GM18498 (cell line): ENCODE measurements at regions not wholly inside any gene's neighbourhood (a gene's known extent, or its start where the extent isn't known, plus 50 kb on each side); places are given as distances from the start of the nearest gene placed in this dataset.

Experiments used
- ATAC-seq: cut with Tn5 transposase; IDR thresholded peaks from one replicate; pipeline ENCODE4 v1.9.1; 2021; ENCODE audit warnings: mild to moderate bottlenecking, moderate library complexity; ENCODE audit not compliant: unreplicated experiment

DNA sequence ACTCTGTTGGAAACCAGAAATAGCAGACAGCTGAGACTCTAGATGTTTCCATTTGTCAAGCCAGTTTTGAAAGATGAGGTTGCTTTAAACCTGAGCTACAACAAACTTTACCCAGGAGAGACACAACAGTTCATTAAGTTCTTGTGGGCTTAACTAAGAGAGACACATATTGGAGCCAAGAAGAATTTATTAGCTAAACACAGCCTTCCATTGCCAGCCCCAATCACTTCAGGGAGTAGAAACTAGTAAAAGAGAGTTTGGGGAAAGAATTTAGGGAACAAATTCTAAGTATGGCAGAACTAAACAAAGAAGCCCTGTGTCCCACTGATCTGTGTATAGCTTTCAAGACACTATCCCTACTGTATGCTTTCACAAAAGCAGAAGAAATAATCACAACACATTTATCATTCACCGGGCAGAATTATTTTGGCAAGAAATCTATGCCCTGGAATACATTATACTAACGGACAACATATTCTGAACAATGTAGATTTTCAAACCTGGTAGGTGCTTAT is 87.3 kb upstream of the KAZN start:
- no peak for ATAC-seq

GRCh38 chr1:14511796-14512585 is 86.5 kb upstream of the KAZN start:
- no peak for ATAC-seq

GRCh38 chr1:14513111-14513510 is 85.4 kb upstream of the KAZN start:
- no peak for ATAC-seq

- ATAC-seq, result no peak
Measured at GRCh38 chr1:14514739-14515138, 83.7 kb upstream of the KAZN start.

- peak; percentile 39 for ATAC-seq
Measured at GRCh38 chr1:14516974-14517840, 81.3 kb upstream of the KAZN start.

DNA sequence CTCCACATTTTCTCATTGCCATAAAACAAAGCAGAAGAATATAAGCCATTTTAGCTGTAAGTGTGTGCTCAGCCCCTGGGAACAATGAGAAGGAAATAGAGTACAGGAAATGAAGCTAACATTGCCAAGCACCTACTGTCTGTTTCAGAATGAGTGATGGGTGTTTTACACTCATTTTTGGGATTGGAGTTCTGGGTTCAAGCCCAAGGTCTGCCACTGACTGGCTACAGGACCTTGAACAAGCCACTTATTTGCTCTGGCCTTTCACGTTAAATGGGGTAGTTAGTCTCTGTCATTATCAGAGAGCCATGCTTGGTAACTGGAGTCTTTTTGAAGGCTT is 80.7 kb upstream of the KAZN start:
- peak; percentile 21 for ATAC-seq

DNA sequence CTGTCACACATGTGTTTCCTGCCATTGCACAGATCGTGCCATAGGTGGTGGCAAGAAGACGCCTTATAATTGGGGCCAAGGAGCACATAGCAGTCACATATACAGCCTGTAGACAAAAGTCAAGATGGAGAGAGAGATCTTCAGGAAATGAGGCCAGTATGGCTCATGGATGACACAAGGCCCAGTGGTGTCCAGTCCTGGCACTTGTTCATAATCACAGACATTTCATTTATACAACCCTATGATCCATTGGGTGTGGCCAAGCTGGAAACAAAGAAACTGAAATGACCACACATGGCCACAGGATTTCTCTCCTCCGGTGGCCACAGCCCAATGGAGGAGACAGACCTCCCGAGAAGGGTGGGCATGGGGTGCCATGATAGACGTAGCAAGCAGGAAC is 78.5 kb upstream of the KAZN start:
- ATAC-seq, result no peak

- ATAC-seq, result no peak
Measured at GRCh38 chr1:14520514-14521163, 77.8 kb upstream of the KAZN start.

DNA sequence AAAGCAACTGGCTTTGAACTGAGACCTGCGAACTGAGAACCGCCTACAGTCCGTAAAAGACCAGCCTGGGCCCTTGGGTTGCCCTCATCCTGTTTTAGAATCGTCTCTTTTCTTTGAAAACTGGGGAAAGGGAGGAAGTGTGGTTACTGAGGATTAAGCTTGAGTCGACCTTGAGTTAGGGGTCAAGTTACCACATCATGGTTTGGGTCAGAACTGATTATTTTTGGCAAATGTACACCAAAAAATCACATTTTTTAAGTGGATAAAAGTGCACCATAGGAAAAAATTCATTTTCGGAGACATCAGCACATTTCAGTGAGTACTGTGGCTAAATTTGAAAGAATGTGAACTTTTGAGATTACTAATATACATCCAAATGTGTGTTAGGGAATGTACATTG is 76.9 kb upstream of the KAZN start:
- ATAC-seq, result no peak

DNA sequence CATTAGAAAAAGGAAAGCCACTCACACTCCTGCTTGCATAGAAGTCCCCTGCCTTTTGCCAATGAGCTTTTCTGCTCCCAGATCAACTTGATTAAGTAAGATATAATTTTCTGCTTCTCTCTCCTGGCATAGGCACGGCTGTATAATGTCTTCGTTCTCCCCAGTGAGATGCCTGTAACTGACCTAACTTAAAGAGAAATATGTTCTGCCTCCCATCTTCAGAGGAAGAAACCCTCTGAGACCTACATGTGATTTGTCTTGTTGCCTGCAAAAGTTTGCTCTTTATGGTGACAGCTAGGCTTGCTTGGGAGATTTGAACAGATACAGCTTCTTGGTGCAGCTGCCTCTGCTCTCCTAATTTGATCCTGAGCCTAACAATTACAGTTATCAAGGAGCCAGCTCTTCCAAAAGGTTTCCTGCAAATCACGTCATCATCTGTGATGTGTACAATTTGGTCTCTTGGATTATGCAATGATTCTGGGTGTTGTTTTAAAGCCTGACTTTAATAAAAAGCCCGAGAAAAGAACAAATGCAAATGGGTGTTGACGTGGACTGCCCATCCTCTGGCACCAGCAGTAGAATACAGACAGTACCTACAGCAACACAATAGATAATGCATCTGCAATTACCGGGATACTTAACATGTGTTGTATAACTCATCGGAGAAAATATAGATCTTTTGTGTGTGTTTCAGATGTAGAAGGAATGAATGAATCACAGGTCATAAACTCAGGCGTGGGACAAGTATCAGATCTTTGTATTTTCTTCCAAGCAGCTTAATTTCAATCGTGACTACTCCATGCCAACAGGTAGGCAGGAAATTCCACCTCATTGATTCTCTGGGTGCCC is 76.2 kb upstream of the KAZN start:
- ATAC-seq, result no peak

GRCh38 chr1:14522926-14523241 is 75.6 kb upstream of the KAZN start:
- ATAC-seq, result no peak

- no peak for ATAC-seq
Measured at GRCh38 chr1:14524826-14525636, 73.5 kb upstream of the KAZN start.

- ATAC-seq, result no peak
Measured at GRCh38 chr1:14529475-14529874, 69.0 kb upstream of the KAZN start.

GRCh38 chr1:14531519-14531918 is 67.0 kb upstream of the KAZN start:
- ATAC-seq, result no peak

DNA sequence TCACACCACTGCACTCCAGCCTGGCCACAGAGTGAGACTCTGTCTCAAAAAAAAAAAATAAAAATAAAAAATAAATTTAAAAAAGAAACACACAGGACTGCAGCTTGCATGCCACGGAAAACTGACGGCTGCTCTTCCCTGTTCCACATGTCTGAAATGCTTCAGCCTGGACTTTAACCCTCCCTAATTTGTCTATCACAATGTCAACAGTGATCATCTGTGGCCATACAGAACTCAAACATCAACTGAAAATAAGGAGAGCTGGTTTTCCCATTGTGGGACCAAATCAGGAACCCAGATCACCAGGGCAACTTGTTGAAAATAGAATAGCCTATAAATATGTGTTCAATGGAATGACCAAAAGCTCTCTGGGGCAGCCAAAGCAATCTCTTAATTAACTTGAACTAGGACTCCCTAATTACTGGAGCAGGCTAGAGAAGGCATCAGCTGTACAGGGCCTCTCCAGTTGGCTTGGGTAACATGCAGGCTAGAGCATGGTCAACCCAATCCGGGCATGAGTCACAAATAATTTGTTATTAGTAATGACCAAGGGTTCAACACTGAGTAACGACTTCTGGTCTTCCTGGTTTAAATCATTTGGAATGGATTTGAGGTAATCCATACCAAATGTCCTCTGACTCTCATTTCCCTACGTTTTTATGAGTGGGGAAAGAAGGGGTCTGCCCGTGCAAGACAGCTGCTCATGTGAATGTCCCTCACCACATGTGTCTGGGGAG is 62.7 kb upstream of the KAZN start:
- no peak for ATAC-seq

GRCh38 chr1:14538335-14538734 is 60.1 kb upstream of the KAZN start:
- ATAC-seq, result no peak

DNA sequence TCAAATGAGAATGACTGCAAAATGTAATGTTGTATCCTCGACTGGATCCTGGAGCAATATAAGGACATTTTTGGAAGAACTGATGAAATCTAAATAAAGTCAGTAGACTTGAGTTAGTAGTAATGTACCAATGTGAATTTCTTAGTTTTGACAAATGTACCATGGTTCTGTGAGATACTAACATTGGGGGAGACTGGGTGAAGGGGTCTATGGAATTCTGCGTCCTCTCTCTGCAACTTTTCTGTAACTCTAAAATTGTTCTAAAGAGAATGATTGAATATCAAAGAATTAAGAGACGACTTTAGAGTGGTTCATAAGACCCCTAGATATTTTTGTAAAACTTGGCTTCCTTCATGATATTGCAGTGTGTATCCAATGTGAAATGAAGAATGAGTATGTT is 59.2 kb upstream of the KAZN start:
- no peak for ATAC-seq

DNA sequence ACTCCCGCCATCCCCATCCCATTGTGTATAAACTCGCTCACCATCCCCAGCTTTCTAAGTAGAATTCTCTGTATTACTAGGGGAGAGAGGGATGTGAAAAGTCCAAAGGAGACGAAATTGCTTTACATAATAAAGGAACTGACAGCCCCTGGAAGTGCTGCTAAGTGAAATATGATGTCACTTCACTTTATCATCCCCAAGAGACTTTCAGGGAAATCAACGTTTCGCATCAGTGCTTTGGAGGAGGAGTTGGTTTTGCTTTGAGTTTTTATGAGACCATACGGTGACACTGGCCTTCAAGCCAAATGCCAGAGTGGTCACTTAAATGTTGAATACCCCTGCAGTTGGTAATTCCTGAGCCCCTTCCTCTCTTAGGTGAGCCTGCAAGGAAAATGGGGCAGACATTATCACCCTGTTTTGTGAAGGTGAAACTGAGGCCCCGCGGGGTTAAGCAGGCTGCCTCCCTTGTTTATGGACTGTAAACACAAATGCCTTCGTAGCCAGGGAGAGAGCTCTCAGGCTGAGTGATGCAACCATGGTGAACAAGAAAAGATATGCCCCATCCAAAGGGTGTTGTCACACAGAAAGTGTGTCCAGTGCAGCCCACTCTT is 58.4 kb upstream of the KAZN start:
- ATAC-seq, result no peak

GRCh38 chr1:14541348-14541747 is 57.1 kb upstream of the KAZN start:
- no peak for ATAC-seq
